AG10803 (cell line): ENCODE measurements at regions not wholly inside any gene's neighbourhood (a gene's known extent, or its start where the extent isn't known, plus 50 kb on each side); places are given as distances from the start of the nearest gene placed in this dataset.

Experiments used
- DNase-seq: peaks from one replicate; pipeline ENCODE4 v3.0.0; 2010; ENCODE audit warnings: low read depth
- H3K4me3 ChIP-seq: 2 replicates; pipeline ENCODE4 v1.5.1; 2011; ENCODE audit warnings: mild to moderate bottlenecking, low read length, control low read depth
- CTCF ChIP-seq: conservative IDR thresholded peaks from 2 replicates; pipeline ENCODE4 v1.5.1; 2011; ENCODE audit warnings: mild to moderate bottlenecking, low read length, control low read depth, inconsistent platforms

GRCh38 chr6:100138346-100139022 lies 144.5 kb upstream of the MCHR2 start:
- no peak for DNase-seq
- H3K4me3 ChIP-seq: no peak overlapping the region
- TF ChIP-seq CTCF: no peak

- DNase-seq: no peak
- TF ChIP-seq CTCF: no peak
- H3K4me3 ChIP-seq: no peak overlapping the region
These were observed 143.7 kb upstream of the MCHR2 start for GRCh38 chr6:100137759-100138158.

GRCh38 chr6:100136590-100136989 lies 142.6 kb upstream of the MCHR2 start:
- no peak for TF ChIP-seq CTCF
- DNase-seq: no peak
- no peak overlapping the region for H3K4me3 ChIP-seq

GRCh38 chr6:100135977-100136376 lies 142.0 kb upstream of the MCHR2 start:
- TF ChIP-seq CTCF: no peak
- no peak for DNase-seq
- H3K4me3 ChIP-seq: no peak overlapping the region

GRCh38 chr6:100134703-100135102 lies 140.7 kb upstream of the MCHR2 start:
- H3K4me3 ChIP-seq: no peak overlapping the region
- no peak for TF ChIP-seq CTCF
- DNase-seq: peak; percentile 44

GRCh38 chr6:100134297-100134696 lies 140.3 kb upstream of the MCHR2 start:
- TF ChIP-seq CTCF: no peak
- DNase-seq: no peak
- no peak overlapping the region for H3K4me3 ChIP-seq

- no peak overlapping the region for H3K4me3 ChIP-seq
- DNase-seq: no peak
- no peak for TF ChIP-seq CTCF
These were observed 138.0 kb upstream of the MCHR2 start for GRCh38 chr6:100132005-100132404.
